C4-2B (cell line): ENCODE measurements at regions not wholly inside any gene's neighbourhood (a gene's known extent, or its start where the extent isn't known, plus 50 kb on each side); places are given as distances from the start of the nearest gene placed in this dataset.

ENCODE experiments used
- ZFX ChIP-seq: fragments of 450-650 bp; IDR thresholded peaks from 2 replicates; pipeline ENCODE4 v1.6.1; 2017
- TF ChIP-seq, protein P1 (sequence below): fragments of 450-650 bp; conservative IDR thresholded peaks from 2 replicates; pipeline ENCODE4 v1.5.1; 2017; ENCODE audit warnings: mild to moderate bottlenecking

DNA sequence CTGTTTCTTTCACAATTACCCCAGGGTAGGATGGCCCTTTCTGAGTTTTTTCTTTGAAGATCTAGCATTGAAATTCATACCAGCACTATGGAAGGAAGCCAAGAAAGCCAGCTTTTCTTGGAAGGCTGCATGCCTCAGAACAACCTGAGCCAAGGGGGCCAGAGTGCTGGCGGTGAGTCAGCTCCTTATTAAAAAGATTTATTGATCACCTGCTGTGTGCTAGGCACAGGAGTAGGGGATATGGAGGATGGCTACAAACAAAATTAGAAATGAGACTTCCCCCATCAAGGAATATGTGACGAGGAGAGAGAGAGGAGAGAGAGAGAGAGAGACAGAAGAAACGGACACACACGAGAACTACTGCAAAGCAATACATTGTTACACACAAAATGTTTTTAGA lies 184.6 kb upstream of the PUM3 start:
- TF ChIP-seq, protein P1, sequence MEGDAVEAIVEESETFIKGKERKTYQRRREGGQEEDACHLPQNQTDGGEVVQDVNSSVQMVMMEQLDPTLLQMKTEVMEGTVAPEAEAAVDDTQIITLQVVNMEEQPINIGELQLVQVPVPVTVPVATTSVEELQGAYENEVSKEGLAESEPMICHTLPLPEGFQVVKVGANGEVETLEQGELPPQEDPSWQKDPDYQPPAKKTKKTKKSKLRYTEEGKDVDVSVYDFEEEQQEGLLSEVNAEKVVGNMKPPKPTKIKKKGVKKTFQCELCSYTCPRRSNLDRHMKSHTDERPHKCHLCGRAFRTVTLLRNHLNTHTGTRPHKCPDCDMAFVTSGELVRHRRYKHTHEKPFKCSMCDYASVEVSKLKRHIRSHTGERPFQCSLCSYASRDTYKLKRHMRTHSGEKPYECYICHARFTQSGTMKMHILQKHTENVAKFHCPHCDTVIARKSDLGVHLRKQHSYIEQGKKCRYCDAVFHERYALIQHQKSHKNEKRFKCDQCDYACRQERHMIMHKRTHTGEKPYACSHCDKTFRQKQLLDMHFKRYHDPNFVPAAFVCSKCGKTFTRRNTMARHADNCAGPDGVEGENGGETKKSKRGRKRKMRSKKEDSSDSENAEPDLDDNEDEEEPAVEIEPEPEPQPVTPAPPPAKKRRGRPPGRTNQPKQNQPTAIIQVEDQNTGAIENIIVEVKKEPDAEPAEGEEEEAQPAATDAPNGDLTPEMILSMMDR: no peak
- TF ChIP-seq ZFX: no peak
